NCI-H510A (cell line): ENCODE measurements at regions not wholly inside any gene's neighbourhood (a gene's known extent, or its start where the extent isn't known, plus 50 kb on each side); places are given as distances from the start of the nearest gene placed in this dataset.

ENCODE experiments used
- DNase-seq: peaks from one replicate; lab custom pipeline; 2025; lab: John Stamatoyannopoulos, UW

- no peak for DNase-seq
These were observed 680.1 kb upstream of the ZEB2 start for GRCh38 chr2:145199827-145200706.

- DNase-seq: peak; percentile 22
These were observed 679.1 kb upstream of the ZEB2 start for GRCh38 chr2:145199042-145199441.

- DNase-seq: no peak
These were observed 678.6 kb upstream of the ZEB2 start for GRCh38 chr2:145198555-145198954.

- no peak for DNase-seq
These were observed 678.0 kb upstream of the ZEB2 start for GRCh38 chr2:145197944-145198343.

- DNase-seq: no peak
These were observed 674.8 kb upstream of the ZEB2 start for GRCh38 chr2:145194673-145195072.

- no peak for DNase-seq
These were observed 670.2 kb upstream of the ZEB2 start for GRCh38 chr2:145190031-145190703.

- DNase-seq: no peak
These were observed 666.4 kb upstream of the ZEB2 start for GRCh38 chr2:145186303-145186702.

GRCh38 chr2:145185696-145186095 is 665.8 kb upstream of the ZEB2 start:
- peak; percentile 4 for DNase-seq

- DNase-seq: no peak
These were observed 665.1 kb upstream of the ZEB2 start for GRCh38 chr2:145184741-145185651.

GRCh38 chr2:145169285-145169684 is 649.4 kb upstream of the ZEB2 start:
- DNase-seq: no peak

GRCh38 chr2:145168091-145168490 is 648.2 kb upstream of the ZEB2 start:
- DNase-seq: no peak

- DNase-seq: no peak
These were observed 646.9 kb upstream of the ZEB2 start for GRCh38 chr2:145166731-145167302.

- DNase-seq: no peak
These were observed 641.7 kb upstream of the ZEB2 start for GRCh38 chr2:145161656-145162055.

- no peak for DNase-seq
These were observed 640.9 kb upstream of the ZEB2 start for GRCh38 chr2:145160855-145161254.

- no peak for DNase-seq
These were observed 639.8 kb upstream of the ZEB2 start for GRCh38 chr2:145159676-145160075.

- no peak for DNase-seq
These were observed 638.0 kb upstream of the ZEB2 start for GRCh38 chr2:145157741-145158591.

- no peak for DNase-seq
These were observed 637.2 kb upstream of the ZEB2 start for GRCh38 chr2:145157036-145157675.

GRCh38 chr2:145156199-145156598 is 636.3 kb upstream of the ZEB2 start:
- DNase-seq: no peak

GRCh38 chr2:145155196-145155595 is 635.3 kb upstream of the ZEB2 start:
- DNase-seq: no peak

- no peak for DNase-seq
These were observed 634.8 kb upstream of the ZEB2 start for GRCh38 chr2:145154731-145155130.

GRCh38 chr2:145146691-145147090 is 626.8 kb upstream of the ZEB2 start:
- DNase-seq: no peak
